ENCODE measurements at regions not wholly inside any gene's neighbourhood (a gene's known extent, or its start where the extent isn't known, plus 50 kb on each side); places are given as distances from the start of the nearest gene placed in this dataset.
A peak's percentile ranks its signal among the peaks of the same experiment; 100 is the strongest.

DNA sequence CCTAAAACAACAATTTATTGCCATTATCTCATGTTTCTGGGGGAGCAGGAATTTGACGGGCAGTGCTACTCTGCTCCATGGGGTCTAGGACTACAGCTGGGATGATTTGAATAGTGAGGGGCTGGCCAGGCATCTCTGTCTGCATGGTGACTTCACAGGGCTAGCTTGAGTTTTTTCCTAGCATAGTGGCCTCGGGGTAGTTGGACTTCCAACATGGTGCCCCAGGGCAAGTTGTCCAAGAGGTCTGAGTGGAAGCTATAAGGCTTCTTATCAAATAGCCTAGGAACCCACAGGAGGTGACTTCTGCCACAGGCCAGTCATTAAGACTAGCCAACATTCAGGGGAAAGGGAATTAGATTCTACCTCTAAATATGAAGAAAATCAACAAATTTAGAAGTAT is 92.0 kb upstream of the WLS start:
- TF ChIP-seq ZFX (IDR thresholded peaks at IDR 0.05) (no peak), CTCF (conservative IDR thresholded peaks at IDR 0.05) (no peak)
- H3K27ac ChIP-seq, result no peak overlapping the region

- TF ChIP-seq CTCF (conservative IDR thresholded peaks at IDR 0.05) (no peak), ZFX (IDR thresholded peaks at IDR 0.05) (no peak)
- H3K27ac ChIP-seq, result no peak overlapping the region
Measured at GRCh38 chr1:68322837-68323687, 90.7 kb upstream of the WLS start.

DNA sequence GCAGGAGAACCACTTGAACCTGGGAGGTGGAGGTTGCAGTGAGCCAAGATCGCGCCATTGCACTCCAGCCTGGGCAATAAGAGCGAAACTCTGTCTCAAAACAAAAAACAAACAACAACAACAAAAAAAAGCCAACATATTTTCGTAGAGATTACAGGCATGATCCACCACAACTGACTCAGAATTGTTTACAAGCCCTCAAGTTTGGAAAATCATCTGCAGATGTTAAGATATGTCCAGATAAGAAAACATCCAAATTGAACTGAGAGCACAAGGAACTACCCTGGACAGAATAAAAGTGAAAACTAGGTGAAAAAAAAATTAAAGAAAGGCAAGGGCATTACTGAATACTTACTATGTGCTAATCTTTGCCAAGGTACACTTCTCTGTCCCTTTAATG is 89.8 kb upstream of the WLS start:
- TF ChIP-seq CTCF (conservative IDR thresholded peaks at IDR 0.05), result no peak
- TF ChIP-seq ZFX (IDR thresholded peaks at IDR 0.05), result no peak

GRCh38 chr1:68321084-68321685 is 88.9 kb upstream of the WLS start:
- TF ChIP-seq CTCF (conservative IDR thresholded peaks at IDR 0.05) (peak; percentile 90), ZFX (IDR thresholded peaks at IDR 0.05) (no peak)

More for the DNA sequence above, 89.8 kb upstream of the WLS start:
- H3K27ac ChIP-seq, result no peak overlapping the region

DNA sequence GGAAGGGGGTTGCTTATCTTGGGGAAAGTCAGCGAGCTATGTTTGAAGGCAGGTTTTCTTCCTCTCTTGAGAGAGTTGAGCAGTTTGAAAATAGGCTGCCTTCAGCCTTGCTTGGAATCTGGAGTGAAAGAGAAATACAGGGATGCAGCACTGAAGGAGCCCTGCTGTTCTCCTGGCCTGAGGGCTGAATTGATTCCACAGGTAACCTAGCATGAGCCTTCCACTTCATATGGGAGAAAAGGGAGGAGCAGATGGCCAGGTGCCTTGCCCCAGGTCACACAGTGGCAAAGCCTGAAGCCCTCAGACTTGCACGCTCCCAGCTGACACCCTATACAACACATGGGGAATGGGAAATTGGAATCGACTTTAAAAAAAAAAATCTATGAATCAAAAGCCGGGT is 88.0 kb upstream of the WLS start:
- no peak for TF ChIP-seq CTCF (conservative IDR thresholded peaks at IDR 0.05)
- no peak for TF ChIP-seq ZFX (IDR thresholded peaks at IDR 0.05)

More at GRCh38 chr1:68321084-68321685, 88.9 kb upstream of the WLS start:
- H3K27ac ChIP-seq, result no peak overlapping the region

DNA sequence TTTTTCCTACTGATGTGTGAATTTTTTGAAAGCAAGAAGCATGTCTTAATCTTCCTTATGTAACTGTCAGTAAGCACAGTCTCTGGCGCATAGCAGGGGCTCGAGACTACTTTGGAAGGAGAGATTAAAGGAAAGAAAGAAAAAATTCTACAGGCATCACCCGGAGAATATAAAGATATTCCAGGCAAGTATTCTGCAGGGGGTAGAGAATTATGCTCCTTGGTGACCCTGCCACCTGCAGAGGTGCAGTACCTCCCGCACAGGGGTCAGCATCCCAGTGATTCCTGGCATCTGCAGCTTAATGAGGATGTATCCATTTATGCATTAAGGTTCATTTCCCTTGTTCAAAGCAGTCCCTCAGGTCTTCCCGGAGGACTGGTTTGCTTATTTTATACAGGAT is 87.6 kb upstream of the WLS start:
- H3K27ac ChIP-seq, result no peak overlapping the region

More for the DNA sequence above, 88.0 kb upstream of the WLS start:
- H3K27ac ChIP-seq, result no peak overlapping the region

More for the DNA sequence above, 87.6 kb upstream of the WLS start:
- TF ChIP-seq ZFX (IDR thresholded peaks at IDR 0.05) (no peak), CTCF (conservative IDR thresholded peaks at IDR 0.05) (no peak)

Data from C4-2B (cell line).